NCI-H524 (cell line): ENCODE measurements at regions not wholly inside any gene's neighbourhood (a gene's known extent, or its start where the extent isn't known, plus 50 kb on each side); places are given as distances from the start of the nearest gene placed in this dataset.

Source experiments
- DNase-seq, 2 experiments: peaks; one replicate each; lab custom pipeline; 2025; lab: John Stamatoyannopoulos, UW

- DNase-seq, result no peak
Observed at GRCh38 chr9:106503759-106504158, 359.2 kb upstream of the ZNF462 start.

- no peak for DNase-seq
Observed at GRCh38 chr9:106526716-106527204, 336.2 kb upstream of the ZNF462 start.

- no peak for DNase-seq
Observed at GRCh38 chr9:106528158-106528557, 334.8 kb upstream of the ZNF462 start.

GRCh38 chr9:106529616-106530015 is 333.4 kb upstream of the ZNF462 start:
- no peak for DNase-seq

- DNase-seq, result peak; percentile 94
Observed at GRCh38 chr9:106531491-106531890, 331.5 kb upstream of the ZNF462 start.

GRCh38 chr9:106532306-106533015 is 330.5 kb upstream of the ZNF462 start:
- peak in 1 of 2 experiments; percentile 26 for DNase-seq

GRCh38 chr9:106534800-106535199 is 328.2 kb upstream of the ZNF462 start:
- DNase-seq, result no peak

GRCh38 chr9:106535439-106535838 is 327.5 kb upstream of the ZNF462 start:
- no peak for DNase-seq

GRCh38 chr9:106557996-106558667 is 304.8 kb upstream of the ZNF462 start:
- DNase-seq, result no peak

GRCh38 chr9:106560540-106560939 is 302.4 kb upstream of the ZNF462 start:
- no peak for DNase-seq

- no peak for DNase-seq
Observed at GRCh38 chr9:106575823-106576222, 287.1 kb upstream of the ZNF462 start.

GRCh38 chr9:106576232-106576760 is 286.7 kb upstream of the ZNF462 start:
- no peak for DNase-seq

GRCh38 chr9:106577121-106577520 is 285.8 kb upstream of the ZNF462 start:
- no peak for DNase-seq

GRCh38 chr9:106580546-106580945 is 282.4 kb upstream of the ZNF462 start:
- no peak for DNase-seq

- DNase-seq, result no peak
Observed at GRCh38 chr9:106581973-106582372, 281.0 kb upstream of the ZNF462 start.

- no peak for DNase-seq
Observed at GRCh38 chr9:106583751-106584150, 279.2 kb upstream of the ZNF462 start.

GRCh38 chr9:106587042-106587441 is 275.9 kb upstream of the ZNF462 start:
- no peak for DNase-seq

GRCh38 chr9:106588626-106589025 is 274.3 kb upstream of the ZNF462 start:
- DNase-seq, result no peak

- no peak for DNase-seq
Observed at GRCh38 chr9:106590759-106591505, 272.0 kb upstream of the ZNF462 start.

GRCh38 chr9:106593201-106593600 is 269.8 kb upstream of the ZNF462 start:
- no peak for DNase-seq

GRCh38 chr9:106596984-106597383 is 266.0 kb upstream of the ZNF462 start:
- DNase-seq, result no peak

- no peak for DNase-seq
Observed at GRCh38 chr9:106600955-106601560, 261.9 kb upstream of the ZNF462 start.
